ENCODE measurements at regions not wholly inside any gene's neighbourhood (a gene's known extent, or its start where the extent isn't known, plus 50 kb on each side); places are given as distances from the start of the nearest gene placed in this dataset.
A peak's percentile ranks its signal among the peaks of the same experiment; 100 is the strongest.
"Not testable (repeated sequence)": the region's sequence is repeated elsewhere in the genome, so short reads cannot be mapped to it uniquely, and the experiment has no call there.

- DNase-seq = no peak
Observed at GRCh38 chr1:112105557-112105956, 116.1 kb upstream of the KCND3 start.

- peak; percentile 22 for DNase-seq
Observed at GRCh38 chr1:112110031-112110430, 120.6 kb upstream of the KCND3 start.

GRCh38 chr1:112111734-112112133 lies 122.3 kb upstream of the KCND3 start:
- no peak for DNase-seq

GRCh38 chr1:112114540-112114939 lies 125.1 kb upstream of the KCND3 start:
- peak; percentile 14 for DNase-seq

GRCh38 chr1:112126598-112126997 lies 137.1 kb upstream of the KCND3 start:
- DNase-seq = no peak

- DNase-seq = not testable (repeated sequence)
Observed at GRCh38 chr1:112127606-112128005, 138.1 kb upstream of the KCND3 start.

- no peak for DNase-seq
Observed at GRCh38 chr1:112133487-112133886, 144.0 kb upstream of the KCND3 start.

GRCh38 chr1:112140743-112141142 lies 151.3 kb upstream of the KCND3 start:
- no peak for DNase-seq

- DNase-seq = no peak
Observed at GRCh38 chr1:112141301-112141700, 151.8 kb upstream of the KCND3 start.

- no peak for DNase-seq
Observed at GRCh38 chr1:112141923-112142322, 152.5 kb upstream of the KCND3 start.

GRCh38 chr1:112143871-112144441 lies 154.5 kb upstream of the KCND3 start:
- no peak for DNase-seq

GRCh38 chr1:112144733-112145426 lies 155.4 kb upstream of the KCND3 start:
- no peak for DNase-seq

GRCh38 chr1:112146201-112146715 lies 156.8 kb upstream of the KCND3 start:
- no peak for DNase-seq

- not testable (repeated sequence) for DNase-seq
Observed at GRCh38 chr1:112160214-112160613, 170.7 kb upstream of the KCND3 start.

- no peak for DNase-seq
Observed at GRCh38 chr1:112165375-112165774, 175.9 kb upstream of the KCND3 start.

GRCh38 chr1:112169517-112169916 lies 180.0 kb upstream of the KCND3 start:
- DNase-seq = no peak

- DNase-seq = no peak
Observed at GRCh38 chr1:112172294-112172882, 182.9 kb upstream of the KCND3 start.

- no peak for DNase-seq
Observed at GRCh38 chr1:112177314-112177713, 187.8 kb upstream of the KCND3 start.

- no peak for DNase-seq
Observed at GRCh38 chr1:112188611-112189010, 199.1 kb upstream of the KCND3 start.

GRCh38 chr1:112196008-112196588 lies 199.9 kb upstream of the CTTNBP2NL start:
- no peak for DNase-seq

GRCh38 chr1:112196731-112197130 lies 199.3 kb upstream of the CTTNBP2NL start:
- no peak for DNase-seq

- DNase-seq = no peak
Observed at GRCh38 chr1:112209493-112209892, 186.5 kb upstream of the CTTNBP2NL start.

- no peak for DNase-seq
Observed at GRCh38 chr1:112219267-112219666, 176.7 kb upstream of the CTTNBP2NL start.

GRCh38 chr1:112230232-112230631 lies 165.8 kb upstream of the CTTNBP2NL start:
- no peak for DNase-seq
